ENCODE measurements at regions not wholly inside any gene's neighbourhood (a gene's known extent, or its start where the extent isn't known, plus 50 kb on each side); places are given as distances from the start of the nearest gene placed in this dataset.
A peak's percentile ranks its signal among the peaks of the same experiment; 100 is the strongest.
"Not testable (repeated sequence)": the region's sequence is repeated elsewhere in the genome, so short reads cannot be mapped to it uniquely, and the experiment has no call there.

GRCh38 chr17:77341069-77341541 is 200.3 kb downstream of the SEC14L1 start:
- H3K27me3 ChIP-seq = no peaks in the 10 kb centered on the region
- DNase-seq (ENCODE audit: low spot score in 2 of 2) = peak in 1 of 2 donors; percentile 2
- TF ChIP-seq POLR2AphosphoS5 (IDR thresholded peaks at IDR 0.05) (no peak), CTCF (IDR thresholded peaks at IDR 0.05) (no peak), POLR2A (IDR thresholded peaks at IDR 0.05) (no peak)
- intact Hi-C loops (cut with DNase I; ENCODE audit: low total_unique reads) = loop anchor here (5.0 to 10.0 kb wide), 2 partner anchors 166 to 1876 kb away; no protein-coding TSS in a partner anchor
- no peaks in the 10 kb centered on the region for H3K36me3 ChIP-seq
- peaks cover 0 to 4% of the 10 kb centered on the region in 2 donors for H3K9me3 ChIP-seq
- H3K4me1 ChIP-seq = no peaks in the 10 kb centered on the region
- no peak overlapping the region for H3K4me3 ChIP-seq
- H3K27ac ChIP-seq = peak overlapping the region; percentile 21 to 26

- intact Hi-C loops (cut with DNase I; ENCODE audit: low total_unique reads) = loop anchor here (2.0 to 10.0 kb wide), 3 partner anchors 38 to 1878 kb away; no protein-coding TSS in a partner anchor
- not testable (repeated sequence) for H3K27me3 ChIP-seq, H3K4me3 ChIP-seq, H3K27ac ChIP-seq, H3K4me1 ChIP-seq, H3K36me3 ChIP-seq, H3K9me3 ChIP-seq
- DNase-seq (ENCODE audit: low spot score in 2 of 2) = peak in 1 of 2 donors; percentile 25
These were observed 201.9 kb downstream of the SEC14L1 start for GRCh38 chr17:77342656-77342990.

DNA sequence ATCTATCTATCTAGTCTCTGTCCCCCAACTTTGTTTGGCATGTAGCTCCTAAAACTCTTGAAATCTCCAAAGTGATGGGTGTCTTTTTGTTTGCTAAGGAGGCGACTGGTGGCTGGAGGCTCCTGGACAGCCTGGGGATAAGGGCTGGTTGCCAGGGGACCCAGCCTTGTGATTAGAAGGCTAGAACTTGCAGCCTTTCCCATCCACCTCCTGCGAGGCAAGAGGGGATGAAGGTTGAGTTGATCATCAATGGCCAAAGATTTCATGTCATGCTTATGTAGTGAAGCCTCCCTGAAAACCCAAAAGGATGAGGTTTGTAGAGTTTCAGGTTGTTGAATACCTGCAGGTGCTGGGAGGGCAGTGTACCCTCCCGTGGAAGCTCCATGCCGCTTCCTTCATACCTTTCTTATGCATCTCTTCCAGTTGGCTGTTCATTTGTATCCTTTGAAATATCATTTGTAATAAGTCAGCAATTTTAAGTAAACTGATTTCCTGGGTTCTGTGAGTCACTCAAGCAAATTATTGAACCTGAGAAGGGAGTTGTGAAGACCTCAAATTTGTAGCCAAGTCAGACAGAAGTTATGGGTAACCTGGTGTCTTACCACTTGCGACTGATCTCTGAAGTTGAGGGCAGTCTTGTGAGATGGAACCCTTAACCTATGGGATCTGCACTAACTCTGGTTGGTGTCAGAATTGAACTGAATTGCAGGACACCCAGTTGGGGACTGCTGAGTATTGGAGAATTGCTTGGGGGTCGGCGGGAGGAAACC is 202.4 kb downstream of the SEC14L1 start:
- Histone ChIP-seq H3K4me3 (no peak overlapping the region), H3K27me3 (no peaks in the 10 kb centered on the region), H3K9me3 (no peaks in the 10 kb centered on the region), H3K4me1 (no peaks in the 10 kb centered on the region), H3K36me3 (no peaks in the 10 kb centered on the region), H3K27ac (no peak overlapping the region)
- intact Hi-C loops (cut with DNase I; ENCODE audit: low total_unique reads) = loop anchor here (2.0 to 10.0 kb wide), 3 partner anchors 38 to 1878 kb away; no protein-coding TSS in a partner anchor
- DNase-seq (ENCODE audit: low spot score in 2 of 2) = peak in 1 of 2 donors; percentile 10
- TF ChIP-seq CTCF (IDR thresholded peaks at IDR 0.05) = no peak
- TF ChIP-seq POLR2AphosphoS5 (IDR thresholded peaks at IDR 0.05) = no peak
- TF ChIP-seq POLR2A (IDR thresholded peaks at IDR 0.05) = no peak

GRCh38 chr17:77344038-77344437 is 203.3 kb downstream of the SEC14L1 start:
- H3K27me3 ChIP-seq = no peaks in the 10 kb centered on the region
- no peaks in the 10 kb centered on the region for H3K4me1 ChIP-seq
- no peaks in the 10 kb centered on the region for H3K36me3 ChIP-seq
- no peaks in the 10 kb centered on the region for H3K9me3 ChIP-seq
- intact Hi-C loops (cut with DNase I; ENCODE audit: low total_unique reads) = loop anchor here (5.0 to 10.0 kb wide), 2 partner anchors 163 to 1879 kb away; no protein-coding TSS in a partner anchor
- H3K27ac ChIP-seq = no peak overlapping the region
- TF ChIP-seq CTCF (IDR thresholded peaks at IDR 0.05) = no peak
- TF ChIP-seq POLR2AphosphoS5 (IDR thresholded peaks at IDR 0.05) = no peak
- TF ChIP-seq POLR2A (IDR thresholded peaks at IDR 0.05) = no peak
- DNase-seq (ENCODE audit: low spot score in 2 of 2) = no peak
- no peak overlapping the region for H3K4me3 ChIP-seq

GRCh38 chr17:77345260-77345910 is 204.6 kb downstream of the SEC14L1 start:
- Histone ChIP-seq H3K36me3 (no peaks in the 10 kb centered on the region), H3K27me3 (no peaks in the 10 kb centered on the region), H3K4me3 (no peak overlapping the region), H3K27ac (no peak overlapping the region), H3K4me1 (peaks cover 0 to 5% of the 10 kb centered on the region in 2 donors), H3K9me3 (no peaks in the 10 kb centered on the region)
- TF ChIP-seq POLR2AphosphoS5 (IDR thresholded peaks at IDR 0.05) (no peak), CTCF (IDR thresholded peaks at IDR 0.05) (no peak), POLR2A (IDR thresholded peaks at IDR 0.05) (no peak)
- intact Hi-C loops (cut with DNase I; ENCODE audit: low total_unique reads) = loop anchor here (10.0 kb wide), 1 partner anchor 1881 kb away; no protein-coding TSS in a partner anchor
- DNase-seq (ENCODE audit: low spot score in 2 of 2) = peak in 1 of 2 donors; percentile 39

Data from breast epithelium (tissue), 4 donors.